22Rv1 (cell line): ENCODE measurements at regions not wholly inside any gene's neighbourhood (a gene's known extent, or its start where the extent isn't known, plus 50 kb on each side); places are given as distances from the start of the nearest gene placed in this dataset.

ENCODE experiments used
- ZFX ChIP-seq: fragments of 450-650 bp; IDR thresholded peaks from 2 replicates; pipeline ENCODE4 v1.6.1; 2017; ENCODE audit warnings: antibody characterized with exemption, borderline replicate concordance
- TF ChIP-seq, protein P1 (sequence below): fragments of 450-650 bp; IDR thresholded peaks from 2 replicates; pipeline ENCODE4 v1.5.1; 2017; ENCODE audit warnings: mild to moderate bottlenecking

DNA sequence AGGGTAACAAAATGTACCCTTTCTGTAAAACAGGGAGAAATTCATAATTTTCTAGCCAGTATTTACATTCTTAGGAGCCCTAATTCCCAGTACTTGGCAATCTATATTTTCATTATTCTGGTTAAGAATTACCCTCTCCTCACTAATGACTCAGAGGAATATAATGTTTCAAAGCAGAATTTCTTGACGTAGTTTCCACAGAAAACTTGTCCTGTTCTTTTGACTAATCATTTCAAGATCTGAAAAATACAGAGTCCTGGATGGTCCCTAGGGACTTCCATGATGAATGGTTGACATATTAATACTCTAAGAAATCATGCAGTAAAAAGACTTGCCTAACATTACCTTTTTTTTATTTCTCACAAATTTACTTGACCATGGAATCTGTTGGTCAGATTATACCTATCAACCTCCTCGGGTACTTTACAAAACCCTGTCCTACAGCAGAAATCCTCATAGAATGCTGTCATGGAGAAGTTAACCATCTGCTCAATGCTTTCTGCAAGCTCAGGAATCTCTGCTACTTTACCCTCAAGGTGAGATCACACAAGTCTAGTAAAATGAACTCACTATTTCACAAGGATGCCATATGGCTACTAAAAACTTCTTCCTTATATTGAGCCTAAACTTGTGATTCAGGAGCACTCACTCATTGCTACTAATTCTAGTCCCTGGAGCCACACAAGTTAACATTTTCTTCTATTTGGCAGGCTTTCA, 202.1 kb upstream of the CNR1 start:
- TF ChIP-seq, protein P1, sequence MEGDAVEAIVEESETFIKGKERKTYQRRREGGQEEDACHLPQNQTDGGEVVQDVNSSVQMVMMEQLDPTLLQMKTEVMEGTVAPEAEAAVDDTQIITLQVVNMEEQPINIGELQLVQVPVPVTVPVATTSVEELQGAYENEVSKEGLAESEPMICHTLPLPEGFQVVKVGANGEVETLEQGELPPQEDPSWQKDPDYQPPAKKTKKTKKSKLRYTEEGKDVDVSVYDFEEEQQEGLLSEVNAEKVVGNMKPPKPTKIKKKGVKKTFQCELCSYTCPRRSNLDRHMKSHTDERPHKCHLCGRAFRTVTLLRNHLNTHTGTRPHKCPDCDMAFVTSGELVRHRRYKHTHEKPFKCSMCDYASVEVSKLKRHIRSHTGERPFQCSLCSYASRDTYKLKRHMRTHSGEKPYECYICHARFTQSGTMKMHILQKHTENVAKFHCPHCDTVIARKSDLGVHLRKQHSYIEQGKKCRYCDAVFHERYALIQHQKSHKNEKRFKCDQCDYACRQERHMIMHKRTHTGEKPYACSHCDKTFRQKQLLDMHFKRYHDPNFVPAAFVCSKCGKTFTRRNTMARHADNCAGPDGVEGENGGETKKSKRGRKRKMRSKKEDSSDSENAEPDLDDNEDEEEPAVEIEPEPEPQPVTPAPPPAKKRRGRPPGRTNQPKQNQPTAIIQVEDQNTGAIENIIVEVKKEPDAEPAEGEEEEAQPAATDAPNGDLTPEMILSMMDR, result no peak
- TF ChIP-seq ZFX, result no peak
